Naive thymus-derived CD4-positive, alpha-beta T cell (primary cell): ENCODE measurements at regions not wholly inside any gene's neighbourhood (a gene's known extent, or its start where the extent isn't known, plus 50 kb on each side); places are given as distances from the start of the nearest gene placed in this dataset.

Experiments used
- ATAC-seq: fragments of 150-1000 bp; cut with Tn5 transposase; 2 replicates; pipeline ENCODE4 v1.10.0; 2021; ENCODE audit warnings: mild to moderate bottlenecking, moderate library complexity
- CTCF ChIA-PET: fragments of 350-600 bp; sonication (Branson Sonifier 250); formaldehyde crosslinking; loops from one replicate; lab custom pipeline; 2021; ENCODE audit warnings: antibody characterized with exemption; lab: Charles Lee
- POLR2A ChIA-PET: fragments of 350-600 bp; sonication (Branson Sonifier 250); formaldehyde crosslinking; loops from one replicate; lab custom pipeline; 2021; ENCODE audit warnings: antibody characterized with exemption, inconsistent platforms; lab: Charles Lee
- DNase-seq, 9 donors: peaks; one replicate each; pipeline versions ENCODE4 v3.0.0 to v3.0.0-alpha.2; 2020 to 2022; ENCODE audit warnings: mixed read lengths in 1 of 9
- H3K27ac ChIP-seq: one replicate; pipeline ENCODE4 v1.7.0; 2013; ENCODE audit warnings: mild to moderate bottlenecking, low read depth, low read length, moderate library complexity
- H3K27me3 ChIP-seq, 2 donors: one replicate each; pipeline ENCODE4 v1.7.0; 2013; ENCODE audit warnings: low read length in 2 of 2, mild to moderate bottlenecking in 2 of 2, moderate library complexity in 2 of 2; ENCODE audit not compliant: control insufficient read depth in 2 of 2, insufficient read depth in 2 of 2
- H3K36me3 ChIP-seq, 3 experiments: 1 replicate in 2 of 3; 2 replicates in 1 of 3; pipeline ENCODE4 v1.7.0; 2013; ENCODE audit warnings: low read length in 3 of 3, mild to moderate bottlenecking in 3 of 3, moderate library complexity in 1 of 3; ENCODE audit not compliant: insufficient read depth in 3 of 3, control insufficient read depth in 2 of 3
- H3K4me1 ChIP-seq, 2 donors: one replicate each; pipeline ENCODE4 v1.7.0; 2013; ENCODE audit warnings: low read length in 2 of 2, mild to moderate bottlenecking in 2 of 2, moderate library complexity in 1 of 2; ENCODE audit not compliant: control insufficient read depth in 2 of 2, insufficient read depth in 2 of 2
- H3K4me3 ChIP-seq: 2 replicates; pipeline ENCODE4 v1.7.0; 2013; ENCODE audit warnings: mild to moderate bottlenecking, low read length
- H3K9me3 ChIP-seq, 3 experiments: 1 replicate in 2 of 3; 2 replicates in 1 of 3; pipeline ENCODE4 v1.7.0; 2013; ENCODE audit warnings: low read length in 3 of 3; ENCODE audit not compliant: control insufficient read depth in 2 of 3
- H3K27ac Mint-ChIP-seq, 9 donors: one replicate each; pipeline ENCODE4 v1.8.0; 2020 to 2022; ENCODE audit warnings: mixed read lengths in 9 of 9, mild to moderate bottlenecking in 8 of 9, moderate library complexity in 5 of 9, inconsistent platforms in 2 of 9
- H3K27me3 Mint-ChIP-seq, 5 donors: one replicate each; pipeline ENCODE4 v1.8.0; 2021 to 2022; ENCODE audit warnings: mixed read lengths in 5 of 5, mild to moderate bottlenecking in 1 of 5
- H3K36me3 Mint-ChIP-seq, 5 donors: one replicate each; pipeline ENCODE4 v1.8.0; 2020 to 2022; ENCODE audit warnings: mixed read lengths in 5 of 5, mild to moderate bottlenecking in 3 of 5, inconsistent platforms in 1 of 5
- H3K4me1 Mint-ChIP-seq, 7 donors: one replicate each; pipeline ENCODE4 v1.8.0; 2020 to 2022; ENCODE audit warnings: mixed read lengths in 7 of 7, mild to moderate bottlenecking in 3 of 7, inconsistent platforms in 1 of 7
- H3K4me3 Mint-ChIP-seq, 10 donors: one replicate each; pipeline ENCODE4 v1.8.0; 2020 to 2022; ENCODE audit warnings: mild to moderate bottlenecking in 10 of 10, mixed read lengths in 10 of 10, moderate library complexity in 6 of 10, inconsistent platforms in 2 of 10
- H3K9me3 Mint-ChIP-seq, 11 donors: one replicate each; pipeline ENCODE4 v1.8.0; 2020 to 2022; ENCODE audit warnings: mixed read lengths in 11 of 11, mild to moderate bottlenecking in 4 of 11, inconsistent platforms in 1 of 11, moderate library complexity in 1 of 11
- intact Hi-C, 2 donors: fragments of 100-400 bp; cut with micrococcal nuclease; formaldehyde crosslinking; loops; one replicate each; pipeline ENCODE4 v1.15.1; 2023

DNA sequence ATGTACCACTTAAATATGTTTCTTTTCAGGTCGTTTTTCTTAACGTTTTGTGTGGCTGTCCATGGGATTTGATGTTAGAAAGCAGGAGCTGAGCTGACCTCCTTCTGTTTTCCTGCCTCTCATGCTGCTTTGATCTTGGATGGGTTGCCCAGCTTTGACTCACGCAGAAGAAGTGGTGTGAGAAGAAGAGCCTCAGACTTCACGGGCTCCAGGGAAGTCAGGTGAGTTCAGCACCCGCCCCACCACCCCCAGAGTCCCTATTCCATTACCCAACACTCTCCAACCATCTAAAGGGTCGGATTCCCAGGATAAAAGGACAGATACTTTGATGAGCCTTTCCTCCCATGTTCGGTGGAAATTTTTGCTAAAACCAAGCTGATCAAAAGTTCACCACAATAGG lies 373.4 kb downstream of the IRX2 start:
- peaks cover 0 to 8% (median 1%) of the 10 kb centered on the region in 11 donors for H3K9me3 Mint-ChIP-seq
- H3K4me1 Mint-ChIP-seq, result no peaks in the 10 kb centered on the region
- DNase-seq, result no peak
- Histone ChIP-seq H3K4me1 (no peaks in the 10 kb centered on the region), H3K27me3 (no peaks in the 10 kb centered on the region), H3K4me3 (no peak overlapping the region), H3K9me3 (no peaks in the 10 kb centered on the region), H3K36me3 (no peaks in the 10 kb centered on the region), H3K27ac (no peak overlapping the region)
- no peak overlapping the region for H3K4me3 Mint-ChIP-seq
- no peak for ATAC-seq
- H3K36me3 Mint-ChIP-seq, result no peaks in the 10 kb centered on the region
- H3K27me3 Mint-ChIP-seq, result peaks cover 0 to 20% (median 0%) of the 10 kb centered on the region in 5 donors
- intact Hi-C loops, result no loop called here
- CTCF ChIA-PET, result no interaction called here
- POLR2A ChIA-PET, result no interaction called here
- no peak overlapping the region for H3K27ac Mint-ChIP-seq

DNA sequence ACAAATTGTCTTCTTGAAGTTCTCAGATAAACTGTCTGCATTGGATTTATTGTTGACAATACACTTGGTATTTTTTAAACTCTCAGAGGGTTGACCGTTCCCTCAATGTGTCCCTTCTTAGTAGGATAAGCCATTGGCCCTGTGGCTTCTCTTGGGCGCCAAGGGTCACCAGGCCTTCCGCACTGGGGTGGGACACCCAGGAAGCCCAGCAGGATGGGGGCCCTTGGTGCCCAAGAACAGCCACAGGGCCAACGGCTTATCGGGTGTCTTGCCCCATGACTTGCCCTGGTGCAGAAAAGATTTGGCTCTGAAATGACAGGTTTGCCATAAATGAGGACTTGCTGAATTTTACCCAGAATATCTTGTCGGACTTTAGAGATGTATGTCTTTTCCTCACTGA lies 375.0 kb downstream of the IRX2 start:
- H3K36me3 ChIP-seq, result no peaks in the 10 kb centered on the region
- peaks cover 0 to 24% (median 0%) of the 10 kb centered on the region in 5 donors for H3K27me3 Mint-ChIP-seq
- no peaks in the 10 kb centered on the region for H3K9me3 ChIP-seq
- no peak for DNase-seq
- H3K9me3 Mint-ChIP-seq, result peaks cover 0 to 14% (median 6%) of the 10 kb centered on the region in 11 donors
- no peak for ATAC-seq
- intact Hi-C loops, result no loop called here
- H3K4me3 Mint-ChIP-seq, result no peak overlapping the region
- CTCF ChIA-PET, result no interaction called here
- H3K27ac ChIP-seq, result no peak overlapping the region
- no peak overlapping the region for H3K4me3 ChIP-seq
- POLR2A ChIA-PET, result no interaction called here
- H3K27ac Mint-ChIP-seq, result no peak overlapping the region
- no peaks in the 10 kb centered on the region for H3K4me1 Mint-ChIP-seq
- no peaks in the 10 kb centered on the region for H3K36me3 Mint-ChIP-seq
- H3K27me3 ChIP-seq, result no peaks in the 10 kb centered on the region
- H3K4me1 ChIP-seq, result no peaks in the 10 kb centered on the region

DNA sequence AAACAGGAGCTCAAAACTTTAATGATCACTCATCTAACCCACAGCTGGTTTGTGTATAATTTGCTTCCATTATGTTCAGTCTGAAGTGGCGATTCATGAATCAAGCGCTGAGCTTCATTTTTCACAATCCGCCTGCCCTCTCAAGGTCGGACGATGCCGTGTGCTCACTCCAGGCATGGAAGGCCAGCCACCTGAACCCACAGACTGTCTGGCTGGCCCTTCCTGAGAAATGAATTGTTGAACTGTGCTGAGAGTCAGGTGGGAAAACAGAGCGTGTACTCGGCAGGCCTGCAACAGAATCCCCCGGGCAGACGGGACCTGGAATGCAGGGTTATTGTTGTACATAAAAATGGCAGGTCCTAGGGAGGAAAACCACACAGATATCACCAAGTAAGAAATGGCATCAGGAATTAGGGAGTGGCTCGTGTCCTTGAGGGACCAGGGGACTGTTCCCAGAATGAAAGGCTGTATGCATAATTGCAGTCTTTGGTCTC lies 375.7 kb downstream of the IRX2 start:
- DNase-seq, result no peak
- no peak for ATAC-seq
- Histone ChIP-seq H3K4me3 (no peak overlapping the region), H3K36me3 (no peaks in the 10 kb centered on the region), H3K27me3 (no peaks in the 10 kb centered on the region), H3K9me3 (no peaks in the 10 kb centered on the region), H3K4me1 (no peaks in the 10 kb centered on the region), H3K27ac (no peak overlapping the region)
- intact Hi-C loops, result no loop called here
- no peaks in the 10 kb centered on the region for H3K36me3 Mint-ChIP-seq
- CTCF ChIA-PET, result no interaction called here
- peaks cover 0 to 24% (median 0%) of the 10 kb centered on the region in 5 donors for H3K27me3 Mint-ChIP-seq
- H3K9me3 Mint-ChIP-seq, result peaks cover 0 to 14% (median 6%) of the 10 kb centered on the region in 11 donors
- POLR2A ChIA-PET, result interaction anchor here (0.6 kb wide), 1 partner anchor 59 kb away, joined by 3 read pairs; no protein-coding TSS in a partner anchor
- no peak overlapping the region for H3K27ac Mint-ChIP-seq
- no peaks in the 10 kb centered on the region for H3K4me1 Mint-ChIP-seq
- H3K4me3 Mint-ChIP-seq, result no peak overlapping the region

DNA sequence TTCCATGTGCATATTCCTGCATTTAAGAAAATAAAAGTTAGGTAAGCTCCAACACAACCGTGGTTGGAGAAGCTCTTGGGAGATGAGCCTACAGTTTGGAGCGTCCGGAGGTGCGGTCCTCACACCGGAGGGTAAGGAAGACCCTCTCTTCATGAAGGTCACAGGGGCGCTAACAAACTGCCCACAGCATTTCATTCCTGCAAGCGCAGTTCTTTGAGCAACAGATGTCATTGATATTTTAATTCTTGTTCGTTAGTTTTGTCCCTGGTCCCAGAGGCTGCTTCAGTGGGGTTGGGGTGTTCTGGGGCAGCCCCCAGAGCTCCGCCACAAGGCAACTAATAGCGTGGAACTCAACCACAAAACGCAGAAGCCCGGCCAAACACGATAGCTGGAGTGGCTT lies 376.2 kb downstream of the IRX2 start:
- no peak for ATAC-seq
- H3K9me3 ChIP-seq, result no peaks in the 10 kb centered on the region
- POLR2A ChIA-PET, result no interaction called here

DNA sequence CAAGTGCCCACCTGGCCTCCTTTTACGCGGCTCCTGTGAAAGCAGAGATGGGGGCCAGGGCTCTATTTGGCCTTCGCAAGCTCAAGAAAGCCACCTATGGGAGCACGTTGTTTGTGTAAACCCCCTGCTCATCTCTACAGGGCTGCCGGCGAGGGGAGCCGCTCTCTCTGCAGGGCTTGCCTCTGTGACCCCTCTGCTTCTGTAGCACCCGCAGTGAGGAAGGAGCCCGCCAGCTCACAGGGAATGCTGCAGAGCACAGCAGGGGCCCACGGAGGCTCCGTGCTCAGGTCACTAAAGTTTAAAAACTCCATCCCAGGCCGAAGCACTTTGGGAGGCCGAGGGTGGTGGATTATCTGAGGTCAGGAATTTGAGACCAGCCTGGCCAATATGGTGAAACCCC lies 376.8 kb downstream of the IRX2 start:
- ATAC-seq (no peak), DNase-seq (no peak)
- Mint-ChIP-seq H3K4me1 (no peaks in the 10 kb centered on the region), H3K27me3 (peaks cover 0 to 20% (median 0%) of the 10 kb centered on the region in 5 donors), H3K27ac (no peak overlapping the region), H3K9me3 (peaks cover 0 to 14% (median 5%) of the 10 kb centered on the region in 11 donors), H3K36me3 (no peaks in the 10 kb centered on the region), H3K4me3 (no peak overlapping the region)
- H3K27me3 ChIP-seq, result no peaks in the 10 kb centered on the region
- POLR2A ChIA-PET, result no interaction called here
- H3K36me3 ChIP-seq, result no peaks in the 10 kb centered on the region
- no peak overlapping the region for H3K4me3 ChIP-seq
- intact Hi-C loops, result no loop called here
- CTCF ChIA-PET, result no interaction called here
- H3K4me1 ChIP-seq, result no peaks in the 10 kb centered on the region
- no peak overlapping the region for H3K27ac ChIP-seq
- no peaks in the 10 kb centered on the region for H3K9me3 ChIP-seq

More for the DNA sequence above, 376.2 kb downstream of the IRX2 start:
- no peaks in the 10 kb centered on the region for H3K36me3 ChIP-seq
- no peak overlapping the region for H3K4me3 ChIP-seq
- Mint-ChIP-seq H3K4me3 (no peak overlapping the region), H3K27ac (no peak overlapping the region), H3K27me3 (peaks cover 0 to 22% (median 0%) of the 10 kb centered on the region in 5 donors), H3K36me3 (no peaks in the 10 kb centered on the region), H3K9me3 (peaks cover 0 to 14% (median 6%) of the 10 kb centered on the region in 11 donors), H3K4me1 (no peaks in the 10 kb centered on the region)
- CTCF ChIA-PET, result no interaction called here
- H3K4me1 ChIP-seq, result no peaks in the 10 kb centered on the region
- no peaks in the 10 kb centered on the region for H3K27me3 ChIP-seq
- DNase-seq, result no peak
- no peak overlapping the region for H3K27ac ChIP-seq
- intact Hi-C loops, result no loop called here

DNA sequence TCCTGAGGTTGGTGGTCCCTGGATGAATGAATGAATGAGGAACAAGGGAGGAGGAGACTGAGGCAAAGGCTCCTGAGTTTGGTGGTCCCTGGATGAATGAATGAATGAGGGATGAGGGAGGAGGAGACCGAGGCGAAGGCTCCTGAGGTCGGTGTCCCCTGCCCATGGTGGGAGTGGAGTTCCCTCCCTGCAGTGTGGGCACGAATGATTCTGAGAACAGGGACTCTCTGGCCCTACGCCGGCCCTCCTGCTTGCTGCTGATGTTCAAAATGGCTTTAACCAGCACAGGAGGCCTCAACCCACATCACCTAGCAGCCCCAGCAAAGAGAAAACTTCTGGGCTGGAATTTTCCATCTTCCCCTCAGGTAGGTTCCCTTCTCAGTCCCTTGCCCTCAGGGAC lies 377.8 kb downstream of the IRX2 start:
- no peaks in the 10 kb centered on the region for H3K9me3 ChIP-seq
- ATAC-seq (no peak), DNase-seq (no peak)
- no peaks in the 10 kb centered on the region for H3K4me1 ChIP-seq
- Mint-ChIP-seq H3K9me3 (peaks cover 0 to 23% (median 6%) of the 10 kb centered on the region in 11 donors), H3K27me3 (peaks cover 0 to 20% (median 0%) of the 10 kb centered on the region in 5 donors), H3K4me1 (no peaks in the 10 kb centered on the region), H3K36me3 (no peaks in the 10 kb centered on the region), H3K27ac (no peak overlapping the region), H3K4me3 (no peak overlapping the region)
- ChIA-PET POLR2A (no interaction called here), CTCF (no interaction called here)
- H3K4me3 ChIP-seq, result no peak overlapping the region
- intact Hi-C loops, result no loop called here
- H3K27me3 ChIP-seq, result no peaks in the 10 kb centered on the region
- H3K27ac ChIP-seq, result no peak overlapping the region
- H3K36me3 ChIP-seq, result no peaks in the 10 kb centered on the region

DNA sequence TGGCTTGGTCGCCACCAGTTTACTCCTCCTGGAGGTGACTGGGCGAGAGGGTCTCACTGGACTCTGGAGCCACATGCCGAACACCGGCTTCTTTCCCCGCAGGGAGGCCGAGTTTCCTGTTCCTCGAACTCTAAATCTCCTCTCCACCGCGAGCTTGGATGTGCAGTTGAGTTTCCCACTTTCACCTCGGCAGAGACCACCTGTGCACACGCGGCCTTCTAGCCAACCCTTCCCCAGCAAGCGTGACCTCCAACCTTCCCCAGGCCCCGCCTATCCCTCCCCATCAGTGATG lies 380.1 kb downstream of the IRX2 start:
- H3K36me3 ChIP-seq, result no peaks in the 10 kb centered on the region
- H3K4me1 ChIP-seq, result no peaks in the 10 kb centered on the region
- ChIA-PET CTCF (no interaction called here), POLR2A (no interaction called here)
- no peak for ATAC-seq
- Mint-ChIP-seq H3K27me3 (peaks cover 0 to 14% (median 0%) of the 10 kb centered on the region in 5 donors), H3K4me3 (no peak overlapping the region), H3K9me3 (peaks cover 0 to 24% (median 6%) of the 10 kb centered on the region in 11 donors), H3K4me1 (no peaks in the 10 kb centered on the region), H3K27ac (no peak overlapping the region), H3K36me3 (no peaks in the 10 kb centered on the region)
- no peak overlapping the region for H3K4me3 ChIP-seq
- DNase-seq, result no peak
- intact Hi-C loops, result no loop called here
- H3K9me3 ChIP-seq, result no peaks in the 10 kb centered on the region
- H3K27me3 ChIP-seq, result no peaks in the 10 kb centered on the region
- H3K27ac ChIP-seq, result no peak overlapping the region
